ENCODE measurements at regions not wholly inside any gene's neighbourhood (a gene's known extent, or its start where the extent isn't known, plus 50 kb on each side); places are given as distances from the start of the nearest gene placed in this dataset.
A peak's percentile ranks its signal among the peaks of the same experiment; 100 is the strongest.
"Not testable (repeated sequence)": the region's sequence is repeated elsewhere in the genome, so short reads cannot be mapped to it uniquely, and the experiment has no call there.

DNA sequence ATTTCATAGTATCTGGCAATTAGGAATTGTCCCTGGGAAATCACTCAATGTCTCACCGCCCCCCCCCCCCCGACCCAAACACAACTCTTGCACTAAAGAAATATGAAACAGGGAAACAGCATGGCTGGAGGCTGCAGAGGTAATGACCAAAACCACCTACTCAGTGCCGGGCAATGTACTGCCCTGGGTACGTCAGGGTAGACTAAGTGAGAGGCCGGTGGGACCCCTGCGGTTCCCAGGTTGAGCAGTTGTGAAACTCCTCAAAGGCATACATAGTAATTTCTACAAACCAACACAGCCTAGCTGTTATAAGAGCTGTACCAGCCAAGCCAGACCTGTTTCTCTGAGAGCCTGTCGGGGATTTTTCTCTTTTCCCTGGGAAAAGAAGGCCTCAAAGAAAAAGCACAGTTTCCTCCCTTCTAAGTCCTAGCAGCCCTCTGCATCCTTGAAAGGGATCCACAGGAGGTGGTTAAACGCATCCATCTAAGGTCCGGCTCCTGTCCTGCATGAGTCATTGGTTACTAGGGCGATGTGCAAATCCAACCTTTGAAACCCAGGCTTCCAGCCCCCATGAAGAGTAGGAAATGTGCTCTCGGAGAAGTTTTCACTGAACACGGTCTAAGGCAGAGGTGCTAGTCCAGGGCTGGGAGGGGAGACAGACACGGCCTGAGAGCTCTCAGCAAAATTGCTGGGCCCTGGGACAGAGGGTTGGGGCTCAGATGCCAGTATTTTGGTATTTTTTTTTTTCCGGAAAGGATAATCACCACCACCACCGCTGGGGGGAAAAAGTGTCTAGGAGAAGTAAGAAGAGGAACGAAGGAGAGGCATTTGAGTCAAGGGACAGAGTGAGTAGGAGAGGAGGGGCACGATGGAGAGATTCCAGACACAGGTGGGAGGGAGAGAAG lies 172.8 kb downstream of the ATP6V0E2 start:
- DNase-seq: not testable (repeated sequence)

- DNase-seq: not testable (repeated sequence)
Measured at GRCh38 chr7:150047329-150047728, 173.6 kb downstream of the ATP6V0E2 start.

GRCh38 chr7:150047772-150048171 lies 174.0 kb downstream of the ATP6V0E2 start:
- DNase-seq: not testable (repeated sequence)

DNA sequence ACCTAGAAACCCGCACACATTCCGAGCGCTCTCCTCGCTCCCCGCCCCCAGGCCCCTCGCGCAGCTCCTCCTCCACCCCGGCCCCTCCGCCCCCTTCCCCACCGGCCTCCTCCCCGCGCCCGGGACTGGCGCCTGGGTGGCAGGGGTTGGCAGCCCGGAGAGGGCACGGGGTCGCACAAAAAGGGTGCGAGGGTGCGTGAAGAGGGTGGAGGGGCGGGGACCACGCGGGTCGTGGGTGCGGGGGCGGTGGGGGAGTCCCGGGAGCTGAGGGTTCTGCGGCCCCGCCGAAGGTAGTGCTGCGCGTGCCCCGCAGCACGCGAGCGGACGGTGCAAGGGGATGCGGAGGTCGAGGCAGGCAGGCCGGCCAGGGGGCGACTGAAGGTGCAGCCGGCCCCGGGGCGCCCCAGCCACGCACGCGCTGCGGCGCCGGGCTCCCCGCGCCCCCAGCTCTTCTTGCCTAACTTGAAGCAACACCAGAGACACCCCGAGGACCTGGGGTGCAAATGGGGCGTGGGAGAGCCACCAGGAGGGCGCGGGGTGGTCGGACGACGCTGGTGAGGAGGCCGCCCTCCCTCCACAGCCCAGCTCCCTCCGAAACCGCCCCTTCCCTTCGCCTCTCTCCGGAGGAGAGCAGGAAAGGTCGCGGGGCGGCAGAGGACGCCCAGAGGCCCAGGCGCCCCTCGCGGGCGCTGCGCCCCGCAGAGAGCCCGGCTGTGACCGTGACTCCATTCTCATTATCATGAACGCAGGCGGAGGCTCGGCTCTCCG lies 174.7 kb downstream of the ATP6V0E2 start:
- not testable (repeated sequence) for DNase-seq

- DNase-seq: not testable (repeated sequence)
Measured at GRCh38 chr7:150049012-150049655, 175.4 kb downstream of the ATP6V0E2 start.

DNA sequence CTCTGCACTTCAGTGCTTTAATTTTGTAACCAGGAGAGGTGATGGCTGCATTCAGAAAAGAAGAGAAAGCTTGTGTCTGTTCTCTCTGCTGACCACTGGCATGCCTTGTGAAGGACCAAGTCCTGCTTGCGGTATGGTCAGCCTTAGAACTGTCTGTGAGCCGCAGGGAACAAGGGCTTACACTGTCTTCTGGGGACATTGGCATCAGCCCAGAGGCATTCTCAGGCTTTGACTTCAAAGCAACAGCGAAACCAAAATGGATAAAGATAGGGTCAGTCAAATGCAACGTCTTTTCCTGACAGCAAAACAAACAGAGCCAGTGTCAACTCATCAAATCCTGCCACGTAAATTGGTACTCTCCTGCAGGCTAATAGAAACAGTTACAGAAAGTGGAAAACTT lies 179.6 kb downstream of the ATP6V0E2 start:
- DNase-seq: not testable (repeated sequence)

DNA sequence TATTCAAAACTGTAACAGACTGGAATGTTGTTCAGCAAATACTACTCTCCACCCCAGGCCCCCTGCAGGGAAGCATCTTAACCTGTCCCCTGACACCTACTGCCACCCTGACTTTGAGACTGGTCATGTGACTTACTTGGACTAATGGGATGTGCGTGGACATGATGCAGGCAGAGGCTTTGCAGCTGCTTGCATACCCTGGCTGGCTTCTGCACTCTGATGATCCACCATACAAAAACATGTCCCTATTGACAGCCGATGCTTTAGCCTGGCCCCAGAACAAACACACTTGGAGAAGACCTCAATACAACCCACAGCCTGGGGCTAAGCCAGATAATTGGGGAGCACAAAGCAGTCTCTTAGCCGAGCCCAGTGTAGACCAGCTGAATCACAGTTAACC lies 180.5 kb downstream of the ATP6V0E2 start:
- not testable (repeated sequence) for DNase-seq

GRCh38 chr7:150060259-150061221 lies 186.8 kb downstream of the ATP6V0E2 start:
- not testable (repeated sequence) for DNase-seq

- DNase-seq: not testable (repeated sequence)
Measured at GRCh38 chr7:150063195-150063594, 189.4 kb downstream of the ATP6V0E2 start.

DNA sequence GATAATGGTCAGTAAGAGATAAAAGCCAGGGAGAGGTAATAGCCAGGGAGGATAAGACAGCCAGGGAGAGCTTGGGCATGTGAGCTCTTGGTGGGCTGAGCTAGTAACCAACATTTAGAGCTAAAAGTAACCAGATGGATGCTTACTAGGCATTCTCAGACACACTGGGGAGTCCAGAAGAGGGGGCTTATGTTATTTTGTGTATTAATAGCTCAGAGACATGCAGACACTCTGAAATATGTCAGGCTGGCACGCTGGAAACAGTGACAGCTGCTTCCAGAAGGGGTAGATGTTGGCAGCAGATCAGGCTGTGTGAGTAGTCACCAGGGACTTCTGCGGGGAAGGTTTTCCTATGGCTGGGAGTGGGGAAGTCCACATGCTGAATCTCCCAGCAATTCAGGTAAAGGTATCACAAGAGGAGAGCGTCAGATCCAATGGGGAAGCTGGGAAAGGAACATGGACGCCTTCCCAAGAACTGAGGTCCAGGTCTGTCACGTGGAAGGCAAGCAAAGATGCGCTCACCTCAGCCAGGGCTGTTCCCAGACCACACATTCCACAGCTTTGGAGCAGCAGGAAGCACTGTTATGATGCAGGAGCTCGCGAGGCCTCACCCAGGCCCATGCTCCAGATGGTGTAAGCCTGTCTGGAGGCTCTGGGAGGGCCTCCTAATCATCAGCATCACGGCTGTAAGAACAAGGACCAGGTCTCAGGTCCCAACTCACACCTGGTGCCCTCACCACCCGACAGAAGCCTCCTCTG lies 196.0 kb downstream of the ATP6V0E2 start:
- DNase-seq: not testable (repeated sequence)

DNA sequence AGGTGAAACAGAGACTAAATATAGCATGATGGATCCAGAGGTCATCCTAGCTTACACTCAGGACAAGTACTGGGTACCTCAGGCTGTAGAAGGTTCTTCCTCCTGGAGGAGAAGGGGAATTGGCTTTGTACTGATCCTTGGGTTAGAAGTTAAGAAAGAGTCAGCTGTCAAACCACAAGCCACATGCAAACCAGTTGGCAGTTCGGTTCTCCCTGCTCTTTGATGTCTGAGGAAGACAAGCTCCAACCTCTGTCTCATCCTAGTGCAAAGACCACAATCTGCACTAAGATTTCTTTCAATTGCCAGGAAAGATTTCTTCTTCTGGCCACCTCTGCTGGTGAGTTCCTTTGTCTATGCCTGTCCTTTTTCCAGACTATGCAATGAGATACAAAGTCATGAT lies 203.8 kb downstream of the ATP6V0E2 start:
- DNase-seq: not testable (repeated sequence)

DNA sequence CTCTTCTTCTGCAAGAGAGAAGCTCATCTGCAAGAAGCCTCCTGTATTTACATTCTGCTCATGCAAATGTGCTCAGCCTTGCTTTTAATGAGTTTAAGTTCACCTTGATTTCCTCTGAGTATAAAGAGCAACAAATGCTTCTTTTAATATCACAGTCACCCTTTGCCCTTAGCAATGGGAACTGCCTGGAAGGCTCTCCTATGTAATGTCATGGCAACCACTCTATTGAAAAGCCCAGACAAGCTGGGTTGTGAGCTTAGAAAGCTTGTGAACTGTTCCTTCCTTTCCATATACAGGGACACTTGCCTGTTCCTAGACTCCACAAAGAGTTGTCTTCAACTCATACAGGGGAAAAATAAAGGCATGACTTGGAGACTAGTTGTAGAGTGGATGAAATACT lies 208.1 kb downstream of the ATP6V0E2 start:
- not testable (repeated sequence) for DNase-seq

DNA sequence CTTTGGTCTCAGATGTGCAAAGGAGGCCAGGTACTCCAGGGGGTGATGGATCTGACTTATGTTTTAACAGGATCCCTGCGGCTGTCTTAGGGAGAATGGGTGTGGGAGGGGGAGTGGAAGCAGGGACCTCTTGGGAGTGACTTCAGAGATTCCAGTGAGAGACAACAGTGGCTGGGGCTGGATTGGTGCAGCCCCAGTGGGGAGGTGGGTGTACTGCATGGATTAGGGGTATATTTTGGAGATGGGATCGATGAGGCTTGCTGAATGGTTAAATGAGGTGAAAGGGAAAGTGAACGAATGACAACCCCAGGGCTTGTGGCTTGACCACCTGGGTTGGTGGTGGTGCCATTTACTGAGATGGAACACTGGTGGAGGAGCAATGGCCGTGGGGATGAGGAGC lies 211.0 kb downstream of the ATP6V0E2 start:
- DNase-seq: not testable (repeated sequence)

- not testable (repeated sequence) for DNase-seq
Measured at GRCh38 chr7:150087478-150087877, 213.7 kb downstream of the ATP6V0E2 start.

DNA sequence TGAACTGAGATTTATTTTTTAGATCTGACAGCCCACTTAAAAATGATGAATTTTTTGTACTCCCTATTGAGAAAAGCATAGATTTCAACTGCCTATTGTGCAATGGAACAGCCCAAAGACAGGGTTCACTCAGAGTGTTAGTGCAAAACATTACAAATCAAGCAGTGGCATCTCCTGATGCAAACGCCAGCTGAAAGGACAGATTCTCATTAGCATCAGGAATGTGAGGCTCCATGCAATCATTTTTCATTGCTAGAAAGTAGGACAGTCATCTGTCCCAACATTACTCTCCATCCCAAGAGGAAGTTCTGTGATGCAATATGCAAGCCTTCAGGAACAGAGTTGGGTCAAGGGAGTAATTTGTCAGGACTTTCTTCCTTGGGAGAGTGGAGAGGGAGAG lies 215.4 kb downstream of the ATP6V0E2 start:
- not testable (repeated sequence) for DNase-seq

- DNase-seq: peak; percentile 1
Measured at GRCh38 chr7:150090776-150091175, 217.0 kb downstream of the ATP6V0E2 start.

GRCh38 chr7:150093897-150094296 lies 220.1 kb downstream of the ATP6V0E2 start:
- peak; percentile 1 for DNase-seq

DNA sequence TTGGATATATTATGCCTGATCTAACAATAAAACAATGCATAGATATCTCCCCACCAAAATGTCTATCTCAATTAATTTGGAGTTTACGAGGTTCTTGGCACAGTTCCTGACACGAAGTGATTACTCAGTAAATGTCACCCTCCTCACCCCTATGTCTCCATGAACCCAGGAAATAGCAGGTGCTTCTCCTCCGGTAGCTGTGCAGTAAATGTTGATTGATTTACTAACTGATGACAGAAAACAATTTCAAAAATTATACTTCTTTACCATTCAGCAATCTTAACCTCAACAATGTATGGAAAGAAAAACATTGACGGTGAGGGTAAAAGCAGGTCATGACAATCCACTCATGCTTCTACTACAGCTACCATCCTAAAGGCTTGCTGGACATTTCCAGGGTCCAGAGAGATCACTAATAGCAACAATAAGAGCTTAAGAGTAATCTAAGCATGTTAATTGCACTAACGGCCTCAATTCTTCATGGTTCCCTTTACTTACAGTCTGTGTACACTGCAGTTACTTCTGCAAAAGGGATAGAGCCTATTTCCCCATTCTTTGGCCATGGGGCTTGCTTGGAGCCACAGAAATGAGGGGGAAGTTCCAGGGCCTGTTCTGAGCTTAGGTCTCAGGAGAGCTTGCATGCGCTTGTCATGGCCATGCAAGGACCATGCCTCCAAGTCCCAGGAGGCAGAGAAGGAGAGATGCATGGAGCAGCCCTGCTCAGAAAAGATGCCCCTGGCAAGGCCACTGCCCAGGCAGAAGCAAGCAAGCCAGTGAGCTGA lies 222.6 kb downstream of the ATP6V0E2 start:
- DNase-seq: peak; percentile 0

DNA sequence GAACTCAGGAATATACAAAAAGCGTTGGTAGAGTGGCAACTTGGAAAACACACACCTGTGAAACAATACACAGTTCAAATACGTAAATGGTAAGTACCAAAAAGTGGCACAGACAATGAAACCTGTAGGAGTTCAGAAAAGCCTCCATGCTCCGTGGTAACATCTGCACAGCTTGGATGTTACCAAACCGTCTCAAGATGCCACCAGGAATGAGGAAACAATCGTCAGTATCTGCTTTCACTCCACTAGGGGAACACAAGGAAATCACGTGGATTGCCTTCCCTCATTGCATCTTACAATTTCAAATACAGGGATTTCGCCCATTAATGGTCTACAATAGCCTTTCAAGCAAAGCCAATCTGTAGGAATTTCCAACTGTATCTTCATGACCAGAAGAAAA lies 224.6 kb upstream of the LRRC61 start:
- not testable (repeated sequence) for DNase-seq

DNA sequence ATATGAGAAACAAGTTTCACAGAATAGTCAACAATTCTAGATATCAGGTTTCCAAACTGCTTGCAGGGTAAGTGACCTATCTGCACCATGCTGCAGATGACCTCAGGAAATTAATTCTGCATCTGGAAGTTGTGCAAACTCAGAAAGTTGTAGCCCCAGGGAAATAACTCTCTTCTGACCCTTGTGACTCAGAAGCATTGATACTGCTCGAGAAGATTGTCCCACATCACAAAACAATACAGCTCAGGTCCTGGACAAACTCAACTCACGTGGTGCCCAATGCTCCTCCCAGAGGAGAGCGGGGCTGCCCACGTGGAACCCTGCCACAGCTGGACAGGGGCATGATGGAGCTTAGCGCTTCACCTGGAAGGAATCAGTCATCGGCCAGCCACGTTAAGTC lies 221.9 kb upstream of the LRRC61 start:
- not testable (repeated sequence) for DNase-seq
